Hippocampal formation (tissue), 2 donors: ENCODE measurements at regions not wholly inside any gene's neighbourhood (a gene's known extent, or its start where the extent isn't known, plus 50 kb on each side); places are given as distances from the start of the nearest gene placed in this dataset.
A peak's percentile ranks its signal among the peaks of the same experiment; 100 is the strongest.

ENCODE experiments used
- DNase-seq, 2 donors: peaks; one replicate each; lab custom pipeline; 2025; lab: John Stamatoyannopoulos, UW

DNA sequence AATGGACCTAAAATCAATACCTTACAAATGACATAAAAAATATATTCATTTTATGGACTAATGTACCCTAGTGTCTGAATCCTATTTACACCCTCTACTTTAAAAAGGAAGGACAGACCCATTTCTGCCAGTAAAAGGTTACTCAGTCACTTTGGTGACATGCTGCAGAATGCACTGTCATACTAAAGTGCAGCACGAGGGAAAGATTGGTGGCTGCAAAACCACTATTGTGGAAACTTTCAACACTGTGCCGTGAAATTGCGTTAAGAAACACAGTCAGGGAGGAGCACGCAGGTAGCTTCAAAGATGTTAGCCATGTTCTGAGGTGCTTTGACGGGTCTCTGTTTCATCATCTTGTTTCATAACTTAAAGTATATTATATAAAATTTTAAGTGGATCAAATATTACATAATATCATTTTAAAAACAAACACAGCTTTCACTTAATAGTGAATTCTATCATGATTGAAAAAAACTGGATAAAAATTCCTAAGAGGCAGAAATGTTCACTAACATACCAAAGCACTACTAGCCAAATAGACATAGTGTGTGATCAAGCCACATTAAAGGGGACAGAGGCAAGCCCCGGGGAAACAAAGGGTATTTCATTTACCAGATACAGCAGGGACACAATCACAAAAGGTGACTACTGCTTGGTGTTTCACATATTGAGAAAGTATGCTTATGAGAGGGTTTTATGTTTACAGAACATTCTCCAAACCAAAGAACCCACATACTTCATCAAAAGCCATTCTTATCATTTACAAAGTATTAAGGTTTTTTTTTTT is 330.8 kb upstream of the SOX5 start:
- no peak for DNase-seq

DNA sequence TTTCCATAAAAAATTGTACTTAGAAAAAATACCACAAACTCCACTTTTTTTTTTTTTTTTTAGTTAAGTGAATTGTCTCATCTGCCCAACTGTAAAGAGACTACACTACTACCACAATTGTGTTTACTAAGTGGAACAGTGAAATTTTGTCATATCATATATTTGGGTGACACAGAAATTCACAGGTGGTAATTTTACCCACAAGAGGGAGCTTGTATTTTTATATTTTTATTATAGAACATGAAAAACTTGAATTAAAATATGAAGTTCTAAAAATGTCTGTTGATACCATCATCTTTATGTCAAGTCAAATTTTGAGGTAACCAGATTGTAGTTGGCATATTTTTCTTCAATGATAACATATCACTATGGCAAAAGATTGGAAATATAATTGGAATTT is 329.4 kb upstream of the SOX5 start:
- no peak for DNase-seq

DNA sequence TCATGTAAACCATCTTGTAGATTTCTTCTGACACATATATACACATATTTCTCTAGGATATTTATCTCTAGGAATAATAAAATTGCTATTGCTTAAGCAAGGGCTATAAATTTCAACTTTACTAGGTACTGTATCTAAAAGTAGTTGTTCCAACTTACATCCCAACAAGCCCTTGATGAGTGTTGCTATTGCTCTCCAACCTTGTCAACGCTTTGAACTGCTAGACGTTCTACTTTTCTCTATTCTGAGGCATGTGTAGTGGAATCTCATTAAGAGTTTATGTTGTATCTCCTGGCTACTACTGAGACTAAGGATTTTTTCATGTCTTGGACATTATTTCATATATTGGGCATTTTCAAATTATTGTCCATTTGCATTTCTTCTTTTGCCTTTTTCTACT is 321.5 kb upstream of the SOX5 start:
- no peak for DNase-seq

DNA sequence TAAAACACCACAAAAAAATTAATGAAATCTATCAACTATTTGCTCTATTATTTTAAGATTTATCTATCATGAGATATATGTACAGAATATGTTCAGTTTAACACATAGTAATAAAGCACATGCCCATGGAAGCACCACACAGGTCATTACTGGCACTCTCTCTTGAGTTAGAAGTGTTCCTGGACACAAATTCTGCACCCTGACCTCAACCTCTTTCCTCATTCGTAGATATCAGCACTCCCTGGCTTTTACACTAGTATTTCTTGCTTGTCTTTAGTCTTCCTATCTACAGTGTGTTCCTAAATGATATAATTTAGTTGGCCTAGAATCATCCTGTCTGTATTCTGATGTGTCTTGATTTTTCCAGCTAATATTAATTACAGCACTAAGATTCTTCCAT is 321.0 kb upstream of the SOX5 start:
- DNase-seq, result no peak

DNA sequence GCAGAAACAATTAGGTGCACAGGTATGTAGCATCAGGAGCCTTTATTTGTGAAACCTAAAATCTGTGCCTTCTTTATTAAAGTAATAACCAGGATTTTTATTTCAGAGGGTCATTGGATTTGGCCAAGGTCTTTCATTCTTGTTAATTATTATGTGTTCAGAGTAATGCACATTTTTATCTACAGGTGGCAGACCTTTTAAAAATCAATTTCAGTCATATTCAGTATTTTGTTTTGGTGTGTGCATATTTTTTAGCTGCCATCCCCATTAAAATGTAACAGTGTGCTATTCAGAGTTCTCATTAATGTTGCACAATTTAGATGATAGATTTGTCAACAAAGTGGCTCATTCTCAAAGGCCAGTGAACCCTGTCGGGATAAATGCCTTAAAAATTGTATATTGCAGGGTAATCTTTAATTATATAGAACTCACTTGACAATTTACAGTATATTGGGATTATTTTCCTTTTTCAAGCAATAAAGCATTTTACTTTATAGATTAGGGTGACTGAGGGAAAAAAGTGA is 319.3 kb upstream of the SOX5 start:
- DNase-seq, result no peak

DNA sequence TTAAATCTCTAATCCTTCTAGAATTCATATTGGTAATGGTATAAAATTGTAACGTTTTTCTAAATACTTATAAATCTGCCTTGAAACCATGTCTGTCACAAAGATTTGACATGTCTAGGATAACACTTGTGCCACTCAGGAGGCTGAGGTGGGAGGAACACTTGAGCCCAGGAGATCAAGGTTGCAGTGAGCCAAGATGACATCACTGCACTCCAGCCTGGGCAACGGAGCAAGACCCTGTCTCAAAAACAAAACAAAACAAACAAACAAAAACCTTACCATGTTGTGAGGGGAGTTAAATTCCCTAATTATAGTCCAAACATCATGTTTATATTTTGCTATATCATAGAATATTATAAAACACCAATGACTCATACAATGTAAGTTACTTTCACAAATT is 317.5 kb upstream of the SOX5 start:
- no peak for DNase-seq

DNA sequence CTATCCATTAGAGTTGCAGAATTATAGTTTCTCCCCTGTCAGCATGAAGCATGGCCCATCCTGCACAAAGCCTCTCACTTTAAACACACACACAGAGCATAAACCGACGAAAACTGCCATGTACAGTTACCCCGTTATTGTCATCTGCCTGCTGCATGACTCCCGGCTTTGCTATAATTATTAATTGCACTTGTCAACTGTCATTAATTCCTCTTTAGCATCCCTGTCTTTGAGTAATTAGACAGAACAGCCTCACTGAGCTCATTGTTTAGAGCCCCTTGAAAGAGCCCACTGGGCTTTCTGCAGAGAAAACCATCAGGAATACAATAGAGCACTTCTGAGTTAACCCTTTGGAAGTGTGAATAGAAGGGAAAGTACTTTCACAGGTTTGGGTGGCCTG is 307.2 kb upstream of the SOX5 start:
- DNase-seq, result no peak

DNA sequence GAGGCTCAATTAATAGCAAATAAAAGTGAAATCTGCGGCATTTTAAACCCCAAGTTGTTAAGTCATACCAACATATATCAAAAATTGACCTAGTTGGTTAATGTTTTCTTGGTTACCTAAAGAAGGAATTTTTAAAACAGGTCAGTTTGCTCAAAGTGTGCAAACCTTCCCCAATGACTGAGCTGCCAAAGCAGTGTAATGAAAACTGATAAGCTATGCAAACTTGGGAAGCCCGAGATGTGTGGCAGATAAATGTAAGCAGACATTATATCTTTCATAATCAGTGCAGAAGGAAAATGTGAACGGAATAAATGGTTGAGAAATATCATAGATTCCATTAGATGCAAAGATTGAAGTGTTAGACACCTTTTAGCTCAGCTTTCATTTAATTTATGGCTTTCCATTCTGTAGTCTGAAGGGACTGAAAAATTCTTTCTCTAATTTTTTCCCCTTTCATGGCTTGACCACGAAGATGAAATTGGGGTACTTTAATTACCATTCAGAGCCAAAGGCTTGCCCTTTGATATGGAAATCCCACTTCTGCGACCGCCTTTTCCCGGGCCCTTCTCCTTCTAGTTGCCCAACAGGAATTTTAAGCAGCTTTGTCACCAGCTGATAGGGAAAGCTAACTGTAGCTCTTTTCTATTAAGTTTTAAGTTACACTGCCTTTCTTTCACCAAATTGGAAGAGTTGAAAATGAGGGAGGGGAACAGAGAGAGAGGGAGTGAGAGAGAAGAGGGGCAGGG is 306.6 kb upstream of the SOX5 start:
- no peak for DNase-seq

DNA sequence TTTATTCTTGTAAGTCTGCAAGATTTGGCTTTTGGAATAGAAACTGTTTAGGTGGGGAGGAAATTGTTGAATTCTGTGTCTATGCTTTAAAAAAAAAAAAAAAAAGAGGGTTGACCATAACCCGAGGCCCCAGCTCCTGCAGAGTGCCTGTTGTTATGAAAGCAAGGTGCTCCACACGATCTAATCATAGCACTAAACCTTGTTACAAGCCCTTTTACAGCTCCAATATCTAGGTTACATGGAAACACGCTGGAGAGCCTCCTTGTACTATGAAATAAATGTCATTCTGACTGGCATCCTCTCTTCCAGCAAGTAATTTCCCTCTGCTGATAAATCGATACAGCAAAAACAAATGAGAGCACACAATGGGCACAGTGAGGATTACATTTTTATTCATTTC is 303.1 kb upstream of the SOX5 start:
- no peak for DNase-seq

DNA sequence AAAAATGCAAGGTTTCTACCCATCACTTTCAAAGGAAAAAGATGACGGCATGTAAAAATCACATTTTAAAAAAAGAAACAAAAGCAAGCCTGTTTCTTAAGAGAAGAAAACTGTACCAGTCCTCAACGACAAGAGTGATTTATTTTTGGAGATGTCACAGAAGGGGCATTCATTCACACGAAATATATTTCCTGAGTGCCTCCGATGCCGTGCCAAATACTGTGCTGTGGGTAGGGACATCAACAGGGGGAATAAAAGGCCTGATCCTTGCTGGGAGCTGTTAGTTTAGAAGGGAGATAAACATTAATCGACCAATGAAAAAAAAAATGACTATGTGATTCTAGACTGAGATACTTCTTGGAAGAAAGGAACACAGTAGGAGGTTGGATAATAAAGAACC is 297.5 kb upstream of the SOX5 start:
- no peak for DNase-seq

DNA sequence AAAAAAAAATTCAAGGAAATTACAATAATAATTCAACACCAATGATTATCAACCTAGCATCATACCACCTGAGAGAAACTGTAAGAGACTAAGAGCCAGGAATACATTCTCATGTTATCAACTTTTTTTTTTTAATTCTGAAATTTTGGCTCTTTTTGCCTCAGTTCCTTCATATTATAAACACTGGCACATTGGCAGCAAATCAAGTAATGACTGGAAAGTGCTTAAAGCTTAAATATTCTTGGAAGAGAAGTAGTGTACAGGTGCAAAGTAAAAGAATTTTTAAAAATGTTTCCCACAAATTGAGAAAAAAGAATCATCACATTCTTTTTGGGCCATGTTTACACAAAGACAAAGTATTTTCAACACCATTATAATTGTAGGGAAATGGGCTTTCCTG is 296.9 kb upstream of the SOX5 start:
- DNase-seq, result no peak

DNA sequence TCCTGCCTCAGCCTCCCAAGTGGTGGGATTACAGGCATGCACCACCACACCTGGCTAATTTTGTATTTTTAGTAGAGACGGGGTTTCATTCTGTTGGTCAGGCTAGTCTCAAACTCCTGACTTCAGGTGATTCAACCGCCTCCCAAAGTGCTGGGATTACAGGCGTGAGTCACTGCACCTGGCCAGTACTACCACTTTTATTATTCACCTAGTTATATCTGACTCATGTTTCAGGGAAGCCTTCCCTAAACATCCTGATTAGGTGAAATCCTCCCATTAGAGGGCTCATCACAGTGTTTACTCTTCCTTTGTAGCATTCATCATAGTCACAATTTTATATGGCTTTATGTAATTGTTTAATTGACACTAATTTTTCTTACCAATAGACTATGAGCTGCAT is 295.3 kb upstream of the SOX5 start:
- DNase-seq, result no peak

DNA sequence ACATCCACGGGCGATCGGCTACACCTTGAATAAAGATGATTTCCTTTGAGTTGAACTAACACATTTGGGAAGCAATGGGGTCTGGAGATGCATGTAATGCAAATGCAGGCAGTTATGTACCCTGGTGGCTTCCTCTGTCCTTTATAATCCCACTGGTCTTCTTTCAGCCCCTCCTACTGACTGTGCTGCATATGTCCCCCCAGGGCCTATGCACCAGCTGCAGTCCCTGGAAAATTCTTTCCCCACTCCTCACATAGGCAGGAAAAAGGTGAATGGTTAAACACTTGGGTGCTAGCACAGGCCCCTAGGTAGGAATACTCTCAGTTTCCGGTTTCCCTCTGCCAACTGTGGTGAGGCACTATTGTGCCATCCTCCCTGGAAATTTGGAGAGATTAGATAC is 294.8 kb upstream of the SOX5 start:
- no peak for DNase-seq

DNA sequence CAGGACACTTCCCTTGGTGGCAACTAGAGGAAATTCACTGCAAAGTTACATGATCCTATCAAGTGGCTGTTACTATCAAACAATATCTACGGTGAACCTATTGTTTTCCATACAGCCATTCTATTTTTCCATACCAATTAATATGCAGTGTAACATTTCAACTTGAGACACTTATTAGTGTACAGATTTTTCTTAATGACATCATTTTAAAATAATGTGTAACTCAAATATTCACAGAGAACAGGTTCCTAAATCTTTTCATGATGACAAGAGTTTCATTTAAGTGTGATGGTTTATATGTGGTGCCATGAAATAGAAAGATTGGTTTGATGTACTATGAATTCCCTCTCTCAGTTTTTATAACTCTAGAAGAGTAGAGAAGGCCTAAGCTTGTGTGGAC is 291.2 kb upstream of the SOX5 start:
- DNase-seq, result no peak

DNA sequence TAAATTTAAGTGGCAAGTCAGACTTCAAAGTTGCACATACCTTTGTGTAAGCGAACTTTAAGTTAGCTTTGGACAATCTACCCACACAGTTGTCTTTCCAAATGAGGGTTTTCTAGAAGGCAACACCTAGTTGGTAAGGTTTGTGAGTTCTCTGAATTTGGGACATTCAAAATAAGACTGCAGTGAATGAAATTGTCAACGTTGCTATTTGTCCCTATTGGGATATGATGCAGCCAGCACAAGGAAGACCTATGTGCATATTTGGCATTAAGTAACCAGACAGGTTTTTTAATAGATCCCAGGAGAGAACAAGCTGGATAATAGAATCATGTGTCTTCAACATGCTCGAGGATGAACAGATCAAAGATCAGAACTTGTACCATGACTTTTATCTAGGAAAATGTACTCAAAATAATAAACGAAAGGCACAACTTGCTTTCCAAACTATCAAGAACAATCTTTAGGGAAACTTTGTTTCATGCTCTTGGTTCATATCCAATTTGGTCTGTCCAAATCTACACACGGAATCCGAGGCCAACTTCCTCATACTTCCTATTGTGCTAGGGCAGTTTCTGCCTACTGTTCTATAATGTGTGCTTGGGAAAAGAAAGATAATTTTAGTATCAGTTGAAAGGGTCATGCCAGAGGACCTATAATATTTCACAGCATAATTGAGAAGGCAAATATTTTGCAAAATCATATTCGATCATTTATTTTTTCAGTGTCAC is 284.2 kb upstream of the SOX5 start:
- DNase-seq, result no peak

DNA sequence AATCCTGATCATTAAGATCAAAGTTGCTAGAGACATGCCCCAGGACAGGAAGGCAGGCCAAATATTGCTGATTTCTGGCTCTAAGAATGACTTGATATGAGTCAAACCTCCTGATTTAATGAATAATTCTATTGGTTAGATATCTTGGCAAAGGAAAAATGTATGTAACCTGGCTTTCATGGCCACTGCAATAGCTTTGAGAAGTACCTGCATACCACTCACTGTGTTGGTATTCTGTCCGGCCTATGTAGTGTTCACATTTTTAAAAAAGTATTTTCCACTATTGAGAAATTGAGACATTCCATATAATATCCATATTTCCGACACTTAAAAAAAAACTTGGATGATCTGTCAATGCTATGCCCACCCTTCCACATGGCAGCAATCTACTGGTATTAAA is 283.1 kb upstream of the SOX5 start:
- DNase-seq, result no peak

DNA sequence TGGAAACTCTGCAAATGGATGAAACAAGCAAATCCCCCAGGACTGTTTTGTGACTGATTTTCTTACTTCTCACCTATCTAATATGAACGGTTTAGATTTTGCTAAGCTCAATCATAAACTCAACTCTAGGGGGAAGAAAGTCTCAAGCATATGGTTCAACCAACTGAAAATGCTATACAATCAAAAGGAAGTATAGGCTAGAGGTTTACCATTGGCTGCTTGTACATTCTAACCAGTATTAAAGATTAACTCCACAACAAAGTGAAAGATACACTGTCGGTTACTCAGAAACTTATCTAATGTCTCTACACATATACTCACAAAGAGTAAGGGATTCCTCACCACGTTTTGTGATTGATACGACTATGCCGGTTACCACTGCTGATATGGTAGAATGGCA is 281.8 kb upstream of the SOX5 start:
- DNase-seq, result no peak

DNA sequence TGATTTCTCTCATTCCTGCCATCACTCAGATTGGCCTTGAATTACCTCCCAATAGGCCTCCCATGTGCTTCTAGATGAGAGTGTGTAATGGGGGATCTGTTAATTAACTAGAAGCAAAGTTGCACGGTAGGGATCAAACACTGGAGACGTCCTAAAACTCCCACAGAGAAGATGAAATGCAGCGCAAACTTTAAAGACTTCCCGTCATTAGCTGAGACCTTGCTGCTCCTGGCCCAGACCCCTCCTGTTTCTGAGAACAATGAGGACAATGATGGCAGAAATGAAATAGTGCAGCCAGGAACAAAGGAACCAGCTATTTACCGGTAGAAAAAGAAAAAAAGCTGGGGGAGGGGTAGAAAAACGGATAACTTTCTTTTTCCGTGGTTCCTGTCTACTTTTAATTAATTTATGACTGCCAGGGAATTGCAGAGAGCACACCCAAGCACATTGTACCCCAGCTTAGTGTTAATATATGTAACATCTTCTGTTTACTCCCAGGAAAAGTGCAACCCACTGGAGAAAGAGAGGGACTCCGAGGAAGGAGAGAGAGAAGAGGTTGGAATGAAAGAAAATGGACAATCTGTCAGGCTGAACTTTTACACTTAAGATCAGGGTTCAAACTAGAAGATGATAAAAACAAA is 280.7 kb upstream of the SOX5 start:
- no peak for DNase-seq

DNA sequence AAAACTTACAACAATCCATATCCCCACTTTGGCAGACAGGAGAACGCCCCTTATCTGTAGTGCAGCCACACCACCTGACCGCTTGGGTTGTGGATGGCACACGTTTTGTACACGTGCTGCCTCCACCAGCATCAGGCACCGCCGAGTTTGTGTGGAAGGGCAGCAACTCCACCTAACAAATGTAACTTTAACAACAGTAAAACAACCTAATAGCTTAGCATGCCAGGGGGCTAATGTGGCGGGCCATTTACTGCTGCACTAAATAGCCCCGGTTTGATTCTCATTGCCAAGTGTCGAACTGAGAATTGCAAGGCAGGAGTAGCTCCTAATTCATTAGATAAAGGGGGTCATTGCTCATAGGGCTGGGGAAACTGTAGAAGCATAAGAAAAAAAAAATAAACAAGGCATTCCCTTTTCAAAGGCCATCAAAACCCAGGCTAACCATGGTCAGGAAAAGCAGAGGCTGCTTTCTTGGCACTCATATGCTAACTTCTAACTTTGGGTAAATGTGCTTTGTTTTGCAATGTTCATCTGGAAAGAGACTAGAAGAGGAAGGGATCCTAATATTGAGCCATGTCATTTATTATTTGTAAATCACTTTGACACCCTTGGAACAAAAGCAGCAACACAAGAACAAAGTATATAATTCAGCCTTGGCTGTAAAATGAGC is 279.7 kb upstream of the SOX5 start:
- DNase-seq, result no peak

DNA sequence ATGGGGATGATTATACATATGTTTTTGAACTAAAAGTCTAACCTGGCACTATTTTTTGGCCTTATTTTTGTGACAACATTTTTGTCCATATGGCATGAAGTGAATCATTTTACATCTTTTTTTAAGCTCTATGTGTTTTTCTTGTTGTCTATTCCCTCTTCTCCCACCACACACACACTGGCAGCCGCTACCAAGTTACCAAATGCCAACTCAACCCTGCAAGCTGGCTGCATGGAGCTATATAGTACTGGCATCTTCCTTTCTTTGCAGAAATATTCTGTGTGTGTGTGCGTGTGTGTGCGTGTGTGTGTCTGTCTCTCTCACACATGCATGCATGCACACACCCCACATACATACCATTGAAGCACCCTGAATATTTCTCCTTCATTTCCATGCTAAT is 278.9 kb upstream of the SOX5 start:
- peak in 1 of 2 donors; percentile 61 for DNase-seq

DNA sequence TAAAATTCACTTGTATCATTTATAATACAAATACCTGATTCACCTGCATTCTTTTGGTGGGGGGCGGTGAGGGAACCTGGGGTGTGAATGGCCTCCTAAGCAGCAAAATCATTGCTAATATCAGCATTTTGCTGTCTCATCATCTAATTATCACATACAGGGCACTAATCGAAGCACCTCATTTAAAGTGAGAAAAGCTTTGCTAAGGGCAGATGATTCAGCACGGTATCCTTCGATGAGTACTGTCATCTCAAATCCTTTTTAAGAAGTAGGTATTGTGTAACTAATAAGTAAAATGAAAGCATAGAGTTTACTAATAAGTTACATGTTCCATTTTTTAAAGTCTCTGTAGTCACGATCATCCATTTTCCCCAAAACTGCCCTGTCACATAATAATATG is 278.1 kb upstream of the SOX5 start:
- no peak for DNase-seq
